ENCODE measurements at regions not wholly inside any gene's neighbourhood (a gene's known extent, or its start where the extent isn't known, plus 50 kb on each side); places are given as distances from the start of the nearest gene placed in this dataset.

DNA sequence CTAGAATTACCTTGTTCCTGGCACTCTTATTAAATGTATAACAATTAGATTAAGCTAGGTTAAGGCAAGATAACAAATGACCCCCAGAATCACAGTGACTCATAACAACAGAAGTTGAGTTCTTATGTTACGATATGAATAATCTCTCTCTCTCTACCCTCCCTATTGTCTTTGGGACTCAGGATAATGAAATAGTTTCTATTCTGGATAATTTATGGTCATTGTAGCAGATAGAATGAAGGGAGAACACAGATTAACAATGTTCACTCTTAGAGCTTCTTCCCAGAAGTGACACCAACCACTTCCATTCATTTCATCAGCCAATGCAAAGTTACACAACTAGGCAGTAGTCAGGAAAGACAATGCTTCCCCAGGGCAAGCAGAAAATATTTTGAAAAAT is 334.5 kb downstream of the C11orf87 start:
- TF ChIP-seq SPI1 (IDR thresholded peaks at IDR 0.05; ENCODE audit: low read depth, low read length) (no peak), TAF1 (IDR thresholded peaks at IDR 0.05; ENCODE audit: low read depth, low read length) (no peak), POLR2A (IDR thresholded peaks at IDR 0.05; ENCODE audit: low read depth, low read length) (no peak), POLR2AphosphoS5 (IDR thresholded peaks at IDR 0.05; ENCODE audit: low read depth, low read length) (no peak), POU2F2 (IDR thresholded peaks at IDR 0.05; ENCODE audit: low read depth, low read length) (no peak)
